ENCODE measurements at regions not wholly inside any gene's neighbourhood (a gene's known extent, or its start where the extent isn't known, plus 50 kb on each side); places are given as distances from the start of the nearest gene placed in this dataset.

DNA sequence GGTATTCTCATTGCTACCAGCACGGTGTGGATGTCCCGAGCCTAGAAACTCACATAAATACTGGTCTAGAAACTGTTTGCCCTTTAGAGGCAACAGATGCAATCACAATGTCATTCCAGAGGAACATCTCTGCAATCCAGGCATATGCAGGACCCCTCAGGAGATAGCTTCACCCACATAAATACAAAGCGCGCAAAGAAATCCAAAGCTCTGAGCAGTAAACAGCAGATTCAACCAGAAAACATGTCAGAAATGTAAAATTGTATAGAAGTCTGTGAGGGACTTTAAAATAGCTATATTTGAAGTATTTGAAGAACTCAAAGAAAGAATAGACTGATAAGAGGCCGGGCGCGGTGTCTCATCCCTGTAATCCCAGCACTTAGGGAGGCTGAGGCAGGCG, 291.7 kb downstream of the FAM43A start:
- intact Hi-C loops (cut with micrococcal nuclease; ENCODE audit: unreplicated experiment), result no loop called here
- no peak overlapping the region for H3K27ac ChIP-seq
- no peaks in the 10 kb centered on the region for H3K79me2 ChIP-seq (ENCODE audit: low read depth)
- H2AFZ ChIP-seq, result no peak overlapping the region
- H3K4me2 ChIP-seq, result no peak overlapping the region
- no peaks in the 10 kb centered on the region for H3K27me3 ChIP-seq (ENCODE audit: insufficient read depth, low read depth)
- no peak for TF ChIP-seq EZH2 (IDR thresholded peaks at IDR 0.05; ENCODE audit: low read depth)
- TF ChIP-seq, protein P1, sequence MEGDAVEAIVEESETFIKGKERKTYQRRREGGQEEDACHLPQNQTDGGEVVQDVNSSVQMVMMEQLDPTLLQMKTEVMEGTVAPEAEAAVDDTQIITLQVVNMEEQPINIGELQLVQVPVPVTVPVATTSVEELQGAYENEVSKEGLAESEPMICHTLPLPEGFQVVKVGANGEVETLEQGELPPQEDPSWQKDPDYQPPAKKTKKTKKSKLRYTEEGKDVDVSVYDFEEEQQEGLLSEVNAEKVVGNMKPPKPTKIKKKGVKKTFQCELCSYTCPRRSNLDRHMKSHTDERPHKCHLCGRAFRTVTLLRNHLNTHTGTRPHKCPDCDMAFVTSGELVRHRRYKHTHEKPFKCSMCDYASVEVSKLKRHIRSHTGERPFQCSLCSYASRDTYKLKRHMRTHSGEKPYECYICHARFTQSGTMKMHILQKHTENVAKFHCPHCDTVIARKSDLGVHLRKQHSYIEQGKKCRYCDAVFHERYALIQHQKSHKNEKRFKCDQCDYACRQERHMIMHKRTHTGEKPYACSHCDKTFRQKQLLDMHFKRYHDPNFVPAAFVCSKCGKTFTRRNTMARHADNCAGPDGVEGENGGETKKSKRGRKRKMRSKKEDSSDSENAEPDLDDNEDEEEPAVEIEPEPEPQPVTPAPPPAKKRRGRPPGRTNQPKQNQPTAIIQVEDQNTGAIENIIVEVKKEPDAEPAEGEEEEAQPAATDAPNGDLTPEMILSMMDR (conservative IDR thresholded peaks at IDR 0.05), result no peak
- H4K20me1 ChIP-seq (ENCODE audit: insufficient read depth), result no peaks in the 10 kb centered on the region
- no peaks in the 10 kb centered on the region for H3K4me1 ChIP-seq (replicated peaks; ENCODE audit: insufficient read depth)
- BruUV-seq (replicated peaks), result no TSS peak
- POLR2A ChIA-PET (ENCODE audit: unreplicated experiment), result no interaction called here
- H3K9me3 ChIP-seq (ENCODE audit: insufficient read depth, low read depth), result no peaks in the 10 kb centered on the region
- CTCF ChIA-PET, result interaction anchor here (0.6 kb wide), 1 partner anchor 205 kb away, joined by 5 read pairs; no protein-coding TSS in a partner anchor
- DNase-seq, result no peak
- H3F3A ChIP-seq (ENCODE audit: insufficient read depth, low read depth), result no peaks in the 10 kb centered on the region
- no peaks in the 10 kb centered on the region for H3K9me2 ChIP-seq (ENCODE audit: insufficient read depth)
- H3K36me3 ChIP-seq (ENCODE audit: low read depth), result no peaks in the 10 kb centered on the region
- H3K4me3 ChIP-seq, result no peak overlapping the region

DNA sequence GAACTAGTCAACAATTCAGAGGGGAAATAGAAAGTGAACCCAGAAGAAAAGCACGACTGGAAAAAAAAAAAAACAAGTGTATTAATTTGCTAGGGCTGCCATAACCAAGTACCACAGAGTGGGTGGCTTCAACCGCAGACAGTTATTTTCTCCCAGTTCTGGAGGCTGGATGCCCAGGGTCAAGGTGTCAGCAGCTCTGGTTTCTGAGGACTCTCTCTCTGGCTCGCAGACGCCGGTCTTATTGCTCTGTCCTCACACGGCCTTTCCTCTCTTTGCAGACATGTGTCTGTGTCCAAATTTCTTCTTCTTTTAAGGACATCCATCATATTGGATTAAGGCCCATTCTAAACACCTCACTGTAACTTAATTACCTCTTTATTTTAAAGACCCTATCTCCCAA, 291.8 kb downstream of the XXYLT1 start:
- POLR2A ChIA-PET (ENCODE audit: unreplicated experiment), result no interaction called here
- intact Hi-C loops (cut with micrococcal nuclease; ENCODE audit: unreplicated experiment), result no loop called here
- TF ChIP-seq, protein P1 (conservative IDR thresholded peaks at IDR 0.05), result no peak
- TF ChIP-seq EZH2 (IDR thresholded peaks at IDR 0.05; ENCODE audit: low read depth), result no peak

DNA sequence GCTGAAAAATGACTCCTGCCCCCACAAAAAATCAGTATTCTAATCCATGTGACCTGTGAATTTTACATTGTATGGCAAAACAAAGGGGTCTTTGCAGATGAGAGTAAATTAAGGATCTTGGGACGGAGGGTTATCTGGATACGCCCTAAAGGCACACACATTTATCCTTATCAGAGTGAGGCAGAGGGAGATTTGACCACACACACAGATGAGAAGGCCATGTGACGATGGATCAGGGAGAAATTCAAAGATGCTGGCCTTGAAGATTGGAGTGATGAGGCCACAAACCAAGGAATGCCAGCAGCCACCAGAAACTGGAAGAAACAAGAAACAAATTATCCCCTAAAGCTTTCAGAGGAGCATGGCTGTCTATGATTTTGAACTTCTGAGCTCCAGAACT, 288.5 kb downstream of the XXYLT1 start:
- H3F3A ChIP-seq (ENCODE audit: insufficient read depth, low read depth), result no peaks in the 10 kb centered on the region
- H3K27me3 ChIP-seq (ENCODE audit: insufficient read depth, low read depth), result no peaks in the 10 kb centered on the region
- no peak overlapping the region for H3K4me2 ChIP-seq
- intact Hi-C loops (cut with micrococcal nuclease; ENCODE audit: unreplicated experiment), result no loop called here
- H3K4me3 ChIP-seq, result no peak overlapping the region
- no peak for TF ChIP-seq EZH2 (IDR thresholded peaks at IDR 0.05; ENCODE audit: low read depth)
- BruUV-seq (replicated peaks), result no TSS peak
- ChIA-PET CTCF (no interaction called here), POLR2A (ENCODE audit: unreplicated experiment) (no interaction called here)
- no peaks in the 10 kb centered on the region for H3K79me2 ChIP-seq (ENCODE audit: low read depth)
- H3K27ac ChIP-seq, result no peak overlapping the region
- H3K4me1 ChIP-seq (replicated peaks; ENCODE audit: insufficient read depth), result peaks cover 13% of the 10 kb centered on the region
- no peak overlapping the region for H2AFZ ChIP-seq
- no peaks in the 10 kb centered on the region for H3K36me3 ChIP-seq (ENCODE audit: low read depth)
- H3K9me3 ChIP-seq (ENCODE audit: insufficient read depth, low read depth), result no peaks in the 10 kb centered on the region
- DNase-seq, result no peak
- H3K9me2 ChIP-seq (ENCODE audit: insufficient read depth), result no peaks in the 10 kb centered on the region
- no peaks in the 10 kb centered on the region for H4K20me1 ChIP-seq (ENCODE audit: insufficient read depth)

More for the DNA sequence above, 291.8 kb downstream of the XXYLT1 start:
- no peaks in the 10 kb centered on the region for H3K9me2 ChIP-seq (ENCODE audit: insufficient read depth)
- no peak for DNase-seq
- H3K27me3 ChIP-seq (ENCODE audit: insufficient read depth, low read depth), result no peaks in the 10 kb centered on the region
- H3K36me3 ChIP-seq (ENCODE audit: low read depth), result no peaks in the 10 kb centered on the region
- H4K20me1 ChIP-seq (ENCODE audit: insufficient read depth), result no peaks in the 10 kb centered on the region
- CTCF ChIA-PET, result no interaction called here
- H3K4me2 ChIP-seq, result no peak overlapping the region
- H3F3A ChIP-seq (ENCODE audit: insufficient read depth, low read depth), result no peaks in the 10 kb centered on the region
- H3K4me3 ChIP-seq, result no peak overlapping the region
- H3K27ac ChIP-seq, result no peak overlapping the region
- H3K79me2 ChIP-seq (ENCODE audit: low read depth), result no peaks in the 10 kb centered on the region
- H2AFZ ChIP-seq, result no peak overlapping the region
- H3K9me3 ChIP-seq (ENCODE audit: insufficient read depth, low read depth), result no peaks in the 10 kb centered on the region
- no TSS peak for BruUV-seq (replicated peaks)
- H3K4me1 ChIP-seq (replicated peaks; ENCODE audit: insufficient read depth), result no peaks in the 10 kb centered on the region

DNA sequence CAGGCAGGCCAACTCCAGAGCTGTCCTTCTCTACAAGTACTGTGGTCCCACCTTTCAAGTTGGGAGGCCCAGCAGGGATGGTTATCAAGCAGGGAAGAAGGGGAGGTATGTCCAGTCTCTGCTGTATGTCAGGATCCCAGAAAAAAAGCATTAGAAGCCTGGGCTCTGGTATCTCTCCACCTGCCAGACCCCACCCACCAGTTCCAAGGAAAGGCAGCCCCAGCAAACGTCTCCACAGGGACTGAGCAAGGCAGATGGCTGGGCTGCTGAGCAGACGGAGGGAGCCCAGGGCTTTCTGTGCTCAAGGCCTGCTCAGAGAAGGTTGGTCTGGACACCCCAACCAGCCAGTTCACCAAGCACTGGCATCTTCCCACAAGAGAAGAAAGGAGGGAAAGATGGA, 287.8 kb downstream of the XXYLT1 start:
- H3F3A ChIP-seq (ENCODE audit: insufficient read depth, low read depth), result no peaks in the 10 kb centered on the region
- ChIA-PET CTCF (no interaction called here), POLR2A (ENCODE audit: unreplicated experiment) (no interaction called here)
- H4K20me1 ChIP-seq (ENCODE audit: insufficient read depth), result no peaks in the 10 kb centered on the region
- no peak overlapping the region for H3K4me3 ChIP-seq
- no peaks in the 10 kb centered on the region for H3K79me2 ChIP-seq (ENCODE audit: low read depth)
- H3K4me1 ChIP-seq (replicated peaks; ENCODE audit: insufficient read depth), result peaks cover 13% of the 10 kb centered on the region
- intact Hi-C loops (cut with micrococcal nuclease; ENCODE audit: unreplicated experiment), result no loop called here
- DNase-seq, result no peak
- no peak for TF ChIP-seq EZH2 (IDR thresholded peaks at IDR 0.05; ENCODE audit: low read depth)
- TF ChIP-seq, protein P1 (conservative IDR thresholded peaks at IDR 0.05), result no peak
- no peak overlapping the region for H3K27ac ChIP-seq
- H3K9me2 ChIP-seq (ENCODE audit: insufficient read depth), result no peaks in the 10 kb centered on the region
- H3K36me3 ChIP-seq (ENCODE audit: low read depth), result no peaks in the 10 kb centered on the region
- no peaks in the 10 kb centered on the region for H3K9me3 ChIP-seq (ENCODE audit: insufficient read depth, low read depth)
- H2AFZ ChIP-seq, result no peak overlapping the region
- H3K27me3 ChIP-seq (ENCODE audit: insufficient read depth, low read depth), result no peaks in the 10 kb centered on the region
- BruUV-seq (replicated peaks), result no TSS peak
- H3K4me2 ChIP-seq, result no peak overlapping the region
